ENCODE measurements at regions not wholly inside any gene's neighbourhood (a gene's known extent, or its start where the extent isn't known, plus 50 kb on each side); places are given as distances from the start of the nearest gene placed in this dataset.

- DNase-seq (ENCODE audit: extremely low read depth, low read depth): no peak
- no peak for TF ChIP-seq CTCF (IDR thresholded peaks at IDR 0.05; ENCODE audit: low read depth, low read length, missing control alignments)
- no peak overlapping the region for H3K4me3 ChIP-seq (replicated peaks; ENCODE audit: low read depth, low read length)
These were observed 370.6 kb upstream of the UBE2E3 start for GRCh38 chr2:180609626-180610340.

- no peak for DNase-seq (ENCODE audit: extremely low read depth, low read depth)
- no peak overlapping the region for H3K4me3 ChIP-seq (replicated peaks; ENCODE audit: low read depth, low read length)
- TF ChIP-seq CTCF (IDR thresholded peaks at IDR 0.05; ENCODE audit: low read depth, low read length, missing control alignments): no peak
These were observed 372.8 kb upstream of the UBE2E3 start for GRCh38 chr2:180607514-180608049.

GRCh38 chr2:180604077-180604476, 376.3 kb upstream of the UBE2E3 start:
- no peak for DNase-seq (ENCODE audit: extremely low read depth, low read depth)
- H3K4me3 ChIP-seq (replicated peaks; ENCODE audit: low read depth, low read length): no peak overlapping the region
- TF ChIP-seq CTCF (IDR thresholded peaks at IDR 0.05; ENCODE audit: low read depth, low read length, missing control alignments): no peak

- no peak overlapping the region for H3K4me3 ChIP-seq (replicated peaks; ENCODE audit: low read depth, low read length)
- no peak for TF ChIP-seq CTCF (IDR thresholded peaks at IDR 0.05; ENCODE audit: low read depth, low read length, missing control alignments)
- DNase-seq (ENCODE audit: extremely low read depth, low read depth): no peak
These were observed 379.4 kb upstream of the UBE2E3 start for GRCh38 chr2:180601016-180601415.

- no peak overlapping the region for H3K4me3 ChIP-seq (replicated peaks; ENCODE audit: low read depth, low read length)
- no peak for TF ChIP-seq CTCF (IDR thresholded peaks at IDR 0.05; ENCODE audit: low read depth, low read length, missing control alignments)
- no peak for DNase-seq (ENCODE audit: extremely low read depth, low read depth)
These were observed 380.6 kb upstream of the UBE2E3 start for GRCh38 chr2:180599804-180600203.

GRCh38 chr2:180597179-180597578, 383.2 kb upstream of the UBE2E3 start:
- no peak for TF ChIP-seq CTCF (IDR thresholded peaks at IDR 0.05; ENCODE audit: low read depth, low read length, missing control alignments)

More at GRCh38 chr2:180597179-180597578, 383.2 kb upstream of the UBE2E3 start:
- no peak for DNase-seq (ENCODE audit: extremely low read depth, low read depth)
- H3K4me3 ChIP-seq (replicated peaks; ENCODE audit: low read depth, low read length): no peak overlapping the region

Data from HFF-Myc (cell line).